GM04503 (cell line): ENCODE measurements at regions not wholly inside any gene's neighbourhood (a gene's known extent, or its start where the extent isn't known, plus 50 kb on each side); places are given as distances from the start of the nearest gene placed in this dataset.
"Not testable (repeated sequence)": the region's sequence is repeated elsewhere in the genome, so short reads cannot be mapped to it uniquely, and the experiment has no call there.

ENCODE experiments used
- DNase-seq: peaks from one replicate; pipeline ENCODE4 v3.0.0-alpha.2; 2012; ENCODE audit warnings: low read depth

GRCh38 chr12:46491548-46491947, 119.0 kb upstream of the SLC38A2 start:
- DNase-seq = no peak

GRCh38 chr12:46490635-46491034, 118.1 kb upstream of the SLC38A2 start:
- peak; percentile 34 for DNase-seq

- no peak for DNase-seq
Measured at GRCh38 chr12:46489951-46490388, 117.4 kb upstream of the SLC38A2 start.

GRCh38 chr12:46487567-46488131, 115.1 kb upstream of the SLC38A2 start:
- no peak for DNase-seq

GRCh38 chr12:46486588-46486987, 114.0 kb upstream of the SLC38A2 start:
- no peak for DNase-seq

GRCh38 chr12:46485853-46486252, 113.3 kb upstream of the SLC38A2 start:
- no peak for DNase-seq

- no peak for DNase-seq
Measured at GRCh38 chr12:46484396-46485061, 112.0 kb upstream of the SLC38A2 start.

- no peak for DNase-seq
Measured at GRCh38 chr12:46483572-46484395, 111.2 kb upstream of the SLC38A2 start.

GRCh38 chr12:46480724-46481123, 108.2 kb upstream of the SLC38A2 start:
- DNase-seq = no peak

GRCh38 chr12:46480316-46480715, 107.7 kb upstream of the SLC38A2 start:
- DNase-seq = no peak

GRCh38 chr12:46478123-46478522, 105.5 kb upstream of the SLC38A2 start:
- no peak for DNase-seq

- no peak for DNase-seq
Measured at GRCh38 chr12:46477541-46477940, 105.0 kb upstream of the SLC38A2 start.

- no peak for DNase-seq
Measured at GRCh38 chr12:46475972-46476645, 103.5 kb upstream of the SLC38A2 start.

- DNase-seq = not testable (repeated sequence)
Measured at GRCh38 chr12:46474385-46474784, 101.8 kb upstream of the SLC38A2 start.

- peak; percentile 88 for DNase-seq
Measured at GRCh38 chr12:46473634-46474329, 101.2 kb upstream of the SLC38A2 start.

- no peak for DNase-seq
Measured at GRCh38 chr12:46472893-46473633, 100.5 kb upstream of the SLC38A2 start.

- DNase-seq = no peak
Measured at GRCh38 chr12:46472144-46472705, 99.7 kb upstream of the SLC38A2 start.

GRCh38 chr12:46471404-46471803, 98.8 kb upstream of the SLC38A2 start:
- no peak for DNase-seq

- DNase-seq = no peak
Measured at GRCh38 chr12:46470975-46471374, 98.4 kb upstream of the SLC38A2 start.

- no peak for DNase-seq
Measured at GRCh38 chr12:46470036-46470627, 97.6 kb upstream of the SLC38A2 start.
